VCaP (cell line): ENCODE measurements at regions not wholly inside any gene's neighbourhood (a gene's known extent, or its start where the extent isn't known, plus 50 kb on each side); places are given as distances from the start of the nearest gene placed in this dataset.
A peak's percentile ranks its signal among the peaks of the same experiment; 100 is the strongest.

ENCODE experiments used
- H3K27ac ChIP-seq: fragments of 450-650 bp; 2 replicates; pipeline ENCODE4 v1.5.1; 2017
- TF ChIP-seq, protein P1 (sequence below): fragments of 450-650 bp; conservative IDR thresholded peaks from 2 replicates; pipeline ENCODE4 v1.5.1; 2017; ENCODE audit warnings: mild to moderate bottlenecking, moderate library complexity

DNA sequence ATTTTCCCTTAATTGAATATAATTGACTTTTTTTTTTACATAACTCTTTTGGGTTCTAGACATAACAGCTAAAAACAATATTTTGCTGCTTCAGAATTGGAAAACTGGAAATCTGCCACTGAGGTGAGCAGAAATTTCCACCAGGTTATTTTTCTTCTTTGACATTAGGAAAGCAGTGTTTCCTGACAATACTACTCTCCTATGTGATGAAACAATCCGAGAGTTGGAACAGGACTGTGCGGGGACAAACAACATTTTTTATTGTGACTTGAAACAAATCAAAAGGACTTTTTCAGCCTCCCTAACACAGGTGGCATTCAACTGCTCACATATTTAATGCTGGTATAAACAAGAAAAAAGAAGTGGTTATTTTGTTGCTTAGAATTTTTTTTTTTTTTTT is 237.2 kb downstream of the RNF152 start:
- TF ChIP-seq, protein P1, sequence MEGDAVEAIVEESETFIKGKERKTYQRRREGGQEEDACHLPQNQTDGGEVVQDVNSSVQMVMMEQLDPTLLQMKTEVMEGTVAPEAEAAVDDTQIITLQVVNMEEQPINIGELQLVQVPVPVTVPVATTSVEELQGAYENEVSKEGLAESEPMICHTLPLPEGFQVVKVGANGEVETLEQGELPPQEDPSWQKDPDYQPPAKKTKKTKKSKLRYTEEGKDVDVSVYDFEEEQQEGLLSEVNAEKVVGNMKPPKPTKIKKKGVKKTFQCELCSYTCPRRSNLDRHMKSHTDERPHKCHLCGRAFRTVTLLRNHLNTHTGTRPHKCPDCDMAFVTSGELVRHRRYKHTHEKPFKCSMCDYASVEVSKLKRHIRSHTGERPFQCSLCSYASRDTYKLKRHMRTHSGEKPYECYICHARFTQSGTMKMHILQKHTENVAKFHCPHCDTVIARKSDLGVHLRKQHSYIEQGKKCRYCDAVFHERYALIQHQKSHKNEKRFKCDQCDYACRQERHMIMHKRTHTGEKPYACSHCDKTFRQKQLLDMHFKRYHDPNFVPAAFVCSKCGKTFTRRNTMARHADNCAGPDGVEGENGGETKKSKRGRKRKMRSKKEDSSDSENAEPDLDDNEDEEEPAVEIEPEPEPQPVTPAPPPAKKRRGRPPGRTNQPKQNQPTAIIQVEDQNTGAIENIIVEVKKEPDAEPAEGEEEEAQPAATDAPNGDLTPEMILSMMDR: no peak
- H3K27ac ChIP-seq: no peak overlapping the region

DNA sequence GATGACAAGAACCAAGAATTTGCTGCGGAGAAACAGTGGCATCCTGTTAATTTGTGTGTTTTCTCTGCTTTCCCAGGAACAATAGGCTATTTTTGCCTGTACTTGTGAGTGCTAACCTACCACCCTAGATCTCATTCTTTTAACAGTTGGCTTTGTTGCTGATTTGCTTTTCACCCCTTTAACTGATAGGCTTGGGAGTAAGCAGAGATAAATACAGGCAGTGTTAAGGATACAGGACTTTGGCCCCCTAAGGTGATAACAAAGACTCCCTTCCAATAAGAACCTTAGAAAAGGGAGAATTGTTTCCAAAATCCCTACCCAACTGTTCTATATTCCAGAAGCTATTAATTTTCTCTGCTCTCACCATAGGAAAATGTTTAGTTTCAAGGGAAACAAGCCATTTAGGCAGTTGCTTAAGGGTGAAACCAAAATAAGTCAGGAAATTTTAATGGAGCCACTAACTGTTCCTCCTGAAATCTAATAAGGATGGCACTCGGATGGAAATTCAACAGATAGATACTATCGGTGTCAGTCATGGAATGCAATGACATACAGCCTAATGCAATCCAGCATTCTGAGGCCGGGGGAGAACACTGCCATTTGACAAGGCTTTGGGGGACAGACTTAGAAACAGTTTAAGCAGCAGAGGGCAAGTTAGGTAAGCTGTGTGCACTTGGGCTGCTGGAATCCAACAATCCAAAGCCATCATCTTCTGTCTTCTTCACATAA is 238.8 kb downstream of the RNF152 start:
- TF ChIP-seq, protein P1: no peak

DNA sequence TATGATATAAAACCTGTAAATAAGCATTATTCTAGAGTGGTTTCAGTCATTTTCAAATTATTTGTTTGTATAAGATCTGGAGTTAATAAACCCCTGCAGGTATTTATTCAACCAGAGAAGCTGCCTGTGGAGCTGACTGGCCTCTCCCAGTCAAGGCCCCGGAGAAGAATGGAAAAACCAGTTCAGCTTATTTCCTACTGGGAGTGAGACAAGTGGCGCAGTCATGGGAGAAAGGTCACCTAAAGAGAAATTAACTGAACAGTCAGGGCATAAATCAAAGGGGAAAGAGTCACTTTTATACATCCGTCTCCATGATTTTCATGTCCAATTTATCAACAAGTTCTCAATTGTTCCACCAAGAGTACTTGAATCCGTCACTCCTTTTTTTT is 240.9 kb downstream of the RNF152 start:
- TF ChIP-seq, protein P1: no peak

More for the DNA sequence above, 238.8 kb downstream of the RNF152 start:
- no peak overlapping the region for H3K27ac ChIP-seq

DNA sequence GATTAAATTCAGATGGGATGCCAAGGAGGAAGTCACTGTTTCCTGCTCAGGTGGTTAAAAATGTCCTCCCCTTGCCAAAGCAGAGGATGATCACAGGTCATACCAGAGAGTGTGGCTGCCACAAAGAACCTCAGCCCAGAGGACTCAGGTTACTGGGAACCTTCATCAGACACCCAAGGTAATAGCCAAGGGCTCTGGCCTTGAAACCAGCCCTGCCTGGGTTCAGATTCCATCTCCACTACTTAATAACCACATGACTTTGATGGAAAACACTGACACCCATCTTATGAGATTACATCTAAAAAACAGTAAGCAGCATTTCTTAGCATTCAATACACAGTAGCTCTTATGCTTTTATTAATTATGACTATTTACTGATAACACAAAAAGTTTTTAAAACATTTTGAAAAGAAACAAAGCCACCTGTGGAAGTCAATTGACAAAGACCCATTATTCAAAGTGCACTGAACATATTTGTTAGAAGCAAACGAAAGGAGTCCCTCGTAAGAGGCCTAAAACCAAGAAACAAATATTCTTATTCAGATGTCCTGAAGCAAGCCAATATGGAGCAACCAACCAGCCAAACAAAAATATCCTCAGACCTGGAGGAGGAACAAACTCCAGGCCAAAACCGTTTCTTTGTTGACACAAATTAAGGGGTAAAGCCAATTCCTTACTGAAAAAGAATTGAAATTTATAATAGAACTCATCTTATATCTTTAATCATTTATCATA is 241.5 kb downstream of the RNF152 start:
- TF ChIP-seq, protein P1: no peak
- H3K27ac ChIP-seq: peak overlapping the region; percentile 44

More for the DNA sequence above, 240.9 kb downstream of the RNF152 start:
- H3K27ac ChIP-seq: peak overlapping the region; percentile 44

DNA sequence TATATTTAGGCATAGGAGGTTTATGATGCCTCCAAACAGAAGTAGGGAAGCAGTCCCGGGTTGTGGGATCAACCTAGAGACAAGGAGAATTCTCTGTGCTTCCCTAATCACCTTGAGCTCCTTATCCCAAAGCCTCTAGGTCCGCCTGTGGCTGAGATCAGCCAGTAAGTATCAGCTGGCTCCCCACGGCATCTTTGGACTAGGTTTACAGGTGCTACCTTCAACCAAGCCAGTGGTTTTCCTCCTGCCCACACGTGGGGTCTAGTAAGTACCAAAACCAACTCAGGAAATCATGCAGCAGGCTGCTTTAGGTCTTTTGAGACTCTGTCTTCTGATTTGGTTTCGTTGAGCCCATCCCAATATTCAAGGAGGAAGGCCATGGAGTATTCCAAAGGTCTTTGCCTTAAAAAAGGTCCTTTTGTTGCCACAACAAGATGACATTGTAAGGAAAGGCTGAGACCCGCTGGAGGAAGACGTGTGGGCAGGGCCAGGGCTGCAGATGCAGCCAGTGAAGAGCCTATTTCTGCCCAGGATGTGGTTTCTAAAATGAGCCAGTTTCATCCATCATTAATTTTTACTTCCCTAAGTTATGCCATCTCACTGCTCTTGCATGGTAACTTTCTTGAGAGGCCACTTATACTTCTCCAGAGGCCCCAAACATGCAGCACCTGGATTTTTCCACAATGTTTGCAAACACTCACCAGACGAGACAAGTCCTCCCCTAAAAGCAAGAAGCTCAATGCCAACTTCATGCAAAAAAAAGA is 248.7 kb downstream of the RNF152 start:
- no peak overlapping the region for H3K27ac ChIP-seq
- TF ChIP-seq, protein P1: no peak

DNA sequence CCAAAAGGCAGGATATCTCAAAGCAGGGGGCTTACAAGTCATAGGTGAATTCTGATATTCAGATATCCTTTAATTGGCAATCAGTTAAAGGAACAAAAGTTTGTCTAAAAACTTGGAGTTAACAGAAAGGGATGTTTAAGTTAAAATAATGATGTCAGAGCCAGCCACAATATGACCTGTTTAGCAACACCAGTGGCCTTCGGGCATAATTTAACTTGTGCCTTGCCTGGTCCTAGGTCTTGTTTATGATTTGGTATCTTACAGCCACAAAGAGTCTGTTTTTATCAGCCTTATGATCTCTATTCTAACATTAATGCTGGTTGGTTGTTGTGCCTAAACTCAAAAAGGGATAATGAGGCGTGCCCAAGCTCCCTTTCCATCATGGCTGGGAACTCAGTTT is 252.9 kb downstream of the RNF152 start:
- H3K27ac ChIP-seq: no peak overlapping the region
- TF ChIP-seq, protein P1: no peak
